Neural progenitor cell (in vitro differentiated cells): ENCODE measurements at regions not wholly inside any gene's neighbourhood (a gene's known extent, or its start where the extent isn't known, plus 50 kb on each side); places are given as distances from the start of the nearest gene placed in this dataset.
"Not testable (repeated sequence)": the region's sequence is repeated elsewhere in the genome, so short reads cannot be mapped to it uniquely, and the experiment has no call there.

ENCODE experiments used
- CTCF ChIP-seq: fragments of 200-600 bp; sonication (generic); IDR thresholded peaks from 2 replicates; pipeline ENCODE4 v1.5.1; 2017; ENCODE audit warnings: antibody characterized with exemption, mild to moderate bottlenecking
- EZH2phosphoT487 ChIP-seq: fragments of 200-600 bp; sonication (generic); IDR thresholded peaks from 2 replicates; pipeline ENCODE4 v1.6.1; 2017; ENCODE audit warnings: antibody characterized with exemption

DNA sequence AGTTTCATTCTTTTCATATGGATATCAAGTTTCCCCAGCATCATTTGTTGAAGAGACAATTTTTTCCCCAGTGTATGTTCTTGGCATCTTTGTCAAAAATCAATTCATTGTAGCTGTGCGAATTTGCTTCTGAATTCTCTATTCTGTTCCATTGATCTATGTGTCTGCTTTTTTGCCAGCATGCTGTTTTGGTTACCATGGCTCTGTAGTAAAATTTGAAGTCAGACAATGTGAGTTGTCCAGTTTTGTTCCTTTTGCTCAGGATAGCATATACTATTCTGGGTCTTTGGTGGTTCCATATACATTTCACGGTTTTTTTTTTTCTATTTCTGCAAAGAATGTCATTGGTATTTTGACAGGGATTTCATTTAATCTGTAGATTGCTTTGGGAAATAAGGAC is 95.6 kb downstream of the PABPC5 start:
- TF ChIP-seq CTCF, EZH2phosphoT487: not testable (repeated sequence)
